ENCODE measurements at regions not wholly inside any gene's neighbourhood (a gene's known extent, or its start where the extent isn't known, plus 50 kb on each side); places are given as distances from the start of the nearest gene placed in this dataset.
A peak's percentile ranks its signal among the peaks of the same experiment; 100 is the strongest.

DNA sequence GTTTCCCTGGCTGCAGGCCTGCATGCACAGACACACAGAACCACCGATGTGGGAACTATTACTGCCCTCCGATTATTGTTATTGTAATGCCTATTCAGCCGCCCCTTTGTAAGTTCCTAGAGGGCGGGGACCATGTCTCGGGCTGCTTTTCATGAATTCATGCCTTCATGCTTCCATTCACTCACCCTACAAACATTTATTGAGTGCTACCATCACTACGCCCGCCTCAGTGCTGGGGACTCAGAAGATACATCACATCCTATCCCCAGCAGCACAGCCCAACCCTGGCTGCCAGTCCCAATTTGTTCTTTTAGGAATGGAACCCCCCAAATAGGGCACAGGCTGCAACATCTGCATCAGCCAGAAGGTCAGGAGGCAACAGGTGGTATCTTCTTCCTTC is 75.9 kb downstream of the FOXA2 start:
- no peaks in the 10 kb centered on the region for H3K27me3 ChIP-seq (ENCODE audit: control insufficient read depth in 1 of 2, insufficient read depth in 2 of 2, low read length in 2 of 2)
- H3K4me3 ChIP-seq (replicated peaks in 1 of 3; ENCODE audit: insufficient read depth in 1 of 3, low read depth in 2 of 3, low read length in 3 of 3), result 0 out of 6 replicates have a peak overlapping the region, but pooled peaks of 1 of the 3 experiments have one; percentile 51
- no peaks in the 10 kb centered on the region for H3K79me2 ChIP-seq (ENCODE audit: insufficient read depth, low read length)
- 74% methylated on average over 7 of the region's 7 CpGs for WGBS (ENCODE audit: low lambda C conversion rate)
- POLR2A ChIA-PET, result interaction anchor here (0.8 to 10.7 kb wide), 9 partner anchors 16 to 78 kb away, joined by 3 to 189 read pairs (median 22); partner anchors contain the start of gene FOXA2
- no peak for ATAC-seq
- no peak for DNase-seq (ENCODE audit: low spot score)
- CTCF ChIA-PET (ENCODE audit: low intra/inter-chr PET ratio, low total read pairs), result no interaction called here
- no peaks in the 10 kb centered on the region for H3K36me3 ChIP-seq (replicated peaks in 1 of 2; ENCODE audit: control insufficient read depth in 1 of 2, insufficient read depth in 2 of 2, low read length in 2 of 2)
- H3K27ac ChIP-seq (ENCODE audit: extremely low read length, insufficient read depth, low read length), result peak overlapping the region; percentile 80
- H2AFZ ChIP-seq (ENCODE audit: low read length), result no peak overlapping the region
- in situ Hi-C loops (cut with HindIII; ENCODE audit: extremely low pct_ligation_motif_present, low pct_unique_long_range_greater_than_20kb), result no loop called here
- TF ChIP-seq ZNF710 (CRISPR knock-in tag; IDR thresholded peaks at IDR 0.05; ENCODE audit: borderline replicate concordance) (no peak), SP4 (CRISPR knock-in tag; IDR thresholded peaks at IDR 0.05) (0 out of 2 replicates have a peak, but pooled peaks have one; percentile 14)
- BruUV-seq (replicated peaks), result no TSS peak
- FAIRE-seq, result no peak
- no peaks in the 10 kb centered on the region for H4K20me1 ChIP-seq (ENCODE audit: insufficient read depth, low read length)
- no peaks in the 10 kb centered on the region for H3K9me3 ChIP-seq (ENCODE audit: low read length)
- H3K9ac ChIP-seq (ENCODE audit: insufficient read depth, low read depth, low read length), result no peak overlapping the region
- peaks cover 88% of the 10 kb centered on the region for H3K4me1 ChIP-seq (ENCODE audit: insufficient read depth, low read length)
- H3K4me2 ChIP-seq (ENCODE audit: low read depth, low read length), result peak overlapping the region; percentile 67; the same call in 1 of the 2 replicates
- intact Hi-C loops (cut with micrococcal nuclease; ENCODE audit: unreplicated experiment), result no loop called here

DNA sequence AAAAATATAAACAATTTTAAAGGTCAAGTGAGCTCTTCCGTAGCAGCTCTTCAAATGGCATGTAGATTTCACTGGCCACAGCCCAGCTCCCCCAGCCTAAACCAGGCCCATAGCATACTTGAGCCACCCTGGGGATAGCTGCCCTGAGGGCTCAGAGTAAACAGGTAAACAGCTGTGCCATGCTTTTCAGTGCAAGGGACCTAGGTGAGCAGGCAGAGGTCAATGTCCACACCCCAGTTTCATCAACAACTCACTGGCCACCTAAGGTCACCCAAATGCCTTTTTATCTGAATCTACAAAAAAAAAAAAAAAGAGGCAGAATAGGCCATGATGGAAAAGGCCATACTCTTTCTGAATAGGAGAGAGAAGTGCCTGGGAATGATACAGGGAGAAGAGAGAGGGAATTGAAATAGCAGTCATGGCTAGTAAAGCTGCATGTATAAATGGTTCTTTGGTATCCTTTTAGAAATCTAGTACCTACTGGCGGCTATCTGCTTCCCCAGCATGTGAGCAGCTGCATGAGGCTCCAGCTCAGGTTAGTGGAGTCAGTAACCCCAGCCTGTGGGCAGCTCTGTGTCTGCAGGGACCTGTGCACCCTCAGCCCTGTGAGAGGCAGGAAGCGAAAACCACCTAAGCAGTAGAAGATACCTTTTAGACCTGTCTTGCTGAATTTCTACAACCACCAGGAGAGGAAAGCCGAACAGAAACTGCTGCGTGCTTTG is 77.0 kb downstream of the FOXA2 start:
- Histone ChIP-seq H3K9ac (ENCODE audit: insufficient read depth, low read depth, low read length) (peak overlapping the region; percentile 54), H3K4me1 (ENCODE audit: insufficient read depth, low read length) (peaks cover 88% of the 10 kb centered on the region), H3K27me3 (ENCODE audit: control insufficient read depth in 1 of 2, insufficient read depth in 2 of 2, low read length in 2 of 2) (no peaks in the 10 kb centered on the region), H3K4me2 (ENCODE audit: low read depth, low read length) (peak overlapping the region; percentile 67), H3K4me3 (replicated peaks in 1 of 3; ENCODE audit: insufficient read depth in 1 of 3, low read depth in 2 of 3, low read length in 3 of 3) (peak overlapping the region in 2 of 3 experiments; percentile 0 to 51; a peak in 2 of 6 replicates), H3K9me3 (ENCODE audit: low read length) (no peaks in the 10 kb centered on the region), H3K36me3 (replicated peaks in 1 of 2; ENCODE audit: control insufficient read depth in 1 of 2, insufficient read depth in 2 of 2, low read length in 2 of 2) (no peaks in the 10 kb centered on the region), H4K20me1 (ENCODE audit: insufficient read depth, low read length) (no peaks in the 10 kb centered on the region), H3K27ac (ENCODE audit: extremely low read length, insufficient read depth, low read length) (peak overlapping the region; percentile 80), H2AFZ (ENCODE audit: low read length) (peak overlapping the region; percentile 20), H3K79me2 (ENCODE audit: insufficient read depth, low read length) (no peaks in the 10 kb centered on the region)
- ChIA-PET POLR2A (interaction anchor here (0.6 to 10.7 kb wide), 15 partner anchors 8 to 78 kb away, joined by 3 to 189 read pairs (median 6); partner anchors contain the start of gene FOXA2), CTCF (ENCODE audit: low intra/inter-chr PET ratio, low total read pairs) (interaction anchor here (1.6 kb wide), 1 partner anchor 79 kb away, joined by 3 read pairs; no protein-coding TSS in a partner anchor)
- no TSS peak for BruUV-seq (replicated peaks)
- in situ Hi-C loops (cut with HindIII; ENCODE audit: extremely low pct_ligation_motif_present, low pct_unique_long_range_greater_than_20kb) (no loop called here), intact Hi-C loops (cut with micrococcal nuclease; ENCODE audit: unreplicated experiment) (no loop called here)
- peak; percentile 66 for ATAC-seq
- peak; percentile 90 for DNase-seq (ENCODE audit: low spot score)
- FAIRE-seq, result no peak
- WGBS (ENCODE audit: low lambda C conversion rate), result 37% methylated on average over 5 of the region's 5 CpGs
- TF ChIP-seq ZNF329 (CRISPR knock-in tag; IDR thresholded peaks at IDR 0.05; ENCODE audit: low read depth), result no peak
- TF ChIP-seq ZNF33A (CRISPR knock-in tag; IDR thresholded peaks at IDR 0.05; ENCODE audit: borderline replicate concordance), result no peak
- no peak for TF ChIP-seq ATM (IDR thresholded peaks at IDR 0.05; ENCODE audit: borderline replicate concordance)
- TF ChIP-seq, protein P1, sequence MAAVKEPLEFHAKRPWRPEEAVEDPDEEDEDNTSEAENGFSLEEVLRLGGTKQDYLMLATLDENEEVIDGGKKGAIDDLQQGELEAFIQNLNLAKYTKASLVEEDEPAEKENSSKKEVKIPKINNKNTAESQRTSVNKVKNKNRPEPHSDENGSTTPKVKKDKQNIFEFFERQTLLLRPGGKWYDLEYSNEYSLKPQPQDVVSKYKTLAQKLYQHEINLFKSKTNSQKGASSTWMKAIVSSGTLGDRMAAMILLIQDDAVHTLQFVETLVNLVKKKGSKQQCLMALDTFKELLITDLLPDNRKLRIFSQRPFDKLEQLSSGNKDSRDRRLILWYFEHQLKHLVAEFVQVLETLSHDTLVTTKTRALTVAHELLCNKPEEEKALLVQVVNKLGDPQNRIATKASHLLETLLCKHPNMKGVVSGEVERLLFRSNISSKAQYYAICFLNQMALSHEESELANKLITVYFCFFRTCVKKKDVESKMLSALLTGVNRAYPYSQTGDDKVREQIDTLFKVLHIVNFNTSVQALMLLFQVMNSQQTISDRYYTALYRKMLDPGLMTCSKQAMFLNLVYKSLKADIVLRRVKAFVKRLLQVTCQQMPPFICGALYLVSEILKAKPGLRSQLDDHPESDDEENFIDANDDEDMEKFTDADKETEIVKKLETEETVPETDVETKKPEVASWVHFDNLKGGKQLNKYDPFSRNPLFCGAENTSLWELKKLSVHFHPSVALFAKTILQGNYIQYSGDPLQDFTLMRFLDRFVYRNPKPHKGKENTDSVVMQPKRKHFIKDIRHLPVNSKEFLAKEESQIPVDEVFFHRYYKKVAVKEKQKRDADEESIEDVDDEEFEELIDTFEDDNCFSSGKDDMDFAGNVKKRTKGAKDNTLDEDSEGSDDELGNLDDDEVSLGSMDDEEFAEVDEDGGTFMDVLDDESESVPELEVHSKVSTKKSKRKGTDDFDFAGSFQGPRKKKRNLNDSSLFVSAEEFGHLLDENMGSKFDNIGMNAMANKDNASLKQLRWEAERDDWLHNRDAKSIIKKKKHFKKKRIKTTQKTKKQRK (IDR thresholded peaks at IDR 0.05; ENCODE audit: low read length), result no peak
- peak; percentile 89 for TF ChIP-seq HDAC1 (CRISPR knock-in tag; IDR thresholded peaks at IDR 0.05)
- peak; percentile 94 for TF ChIP-seq HNF4A (CRISPR knock-in tag; IDR thresholded peaks at IDR 0.05)
- no peak for TF ChIP-seq SP2 (CRISPR knock-in tag; IDR thresholded peaks at IDR 0.05)
- TF ChIP-seq ZFP82 (CRISPR knock-in tag; IDR thresholded peaks at IDR 0.05; ENCODE audit: borderline replicate concordance), result no peak
- TF ChIP-seq TAF15 (IDR thresholded peaks at IDR 0.05; ENCODE audit: low read depth, low read length, poor library complexity, severe bottlenecking), result no peak

Data from HepG2 (cell line).